ENCODE measurements at regions not wholly inside any gene's neighbourhood (a gene's known extent, or its start where the extent isn't known, plus 50 kb on each side); places are given as distances from the start of the nearest gene placed in this dataset.

- TF ChIP-seq CTCF (IDR thresholded peaks at IDR 0.05; ENCODE audit: poor library complexity) (no peak), EZH2phosphoT487 (IDR thresholded peaks at IDR 0.05; ENCODE audit: low read depth, severe bottlenecking, unreplicated experiment) (no peak), EZH2 (IDR thresholded peaks at IDR 0.05; ENCODE audit: borderline replicate concordance) (no peak)
These were observed 66.8 kb downstream of the TRIL start for GRCh38 chr7:28891192-28891875.

Measured in hepatocyte (in vitro differentiated cells).